ENCODE measurements at regions not wholly inside any gene's neighbourhood (a gene's known extent, or its start where the extent isn't known, plus 50 kb on each side); places are given as distances from the start of the nearest gene placed in this dataset.

GRCh38 chr4:99708551-99708950, 50.9 kb upstream of the C4orf54 start:
- TF ChIP-seq ZNF425 (CRISPR knock-in tag; conservative IDR thresholded peaks at IDR 0.05): no peak
- no peak for TF ChIP-seq ETV6 (CRISPR knock-in tag; IDR thresholded peaks at IDR 0.05)
- no peak for TF ChIP-seq MAX (CRISPR knock-in tag; IDR thresholded peaks at IDR 0.05)
- no peak for TF ChIP-seq RELA (CRISPR knock-in tag; IDR thresholded peaks at IDR 0.05; ENCODE audit: borderline replicate concordance)
- TF ChIP-seq CDX4 (CRISPR knock-in tag; IDR thresholded peaks at IDR 0.05; ENCODE audit: borderline replicate concordance): no peak
- TF ChIP-seq ARID4B (CRISPR knock-in tag; IDR thresholded peaks at IDR 0.05; ENCODE audit: borderline replicate concordance): no peak
- TF ChIP-seq FOXJ3 (CRISPR knock-in tag; IDR thresholded peaks at IDR 0.05; ENCODE audit: borderline replicate concordance): no peak
- no peak for TF ChIP-seq GTF2I (CRISPR knock-in tag; conservative IDR thresholded peaks at IDR 0.05)
- TF ChIP-seq ZNF396 (CRISPR knock-in tag; IDR thresholded peaks at IDR 0.05; ENCODE audit: borderline replicate concordance): no peak
- TF ChIP-seq E2F5 (CRISPR knock-in tag; IDR thresholded peaks at IDR 0.05): no peak
- no peak for TF ChIP-seq SP1 (CRISPR knock-in tag; conservative IDR thresholded peaks at IDR 0.05)
- no peak for TF ChIP-seq GABPB1 (CRISPR knock-in tag; IDR thresholded peaks at IDR 0.05)
- no peak for TF ChIP-seq NFE2L1 (CRISPR knock-in tag; IDR thresholded peaks at IDR 0.05)
- no peak for TF ChIP-seq GRHL2 (CRISPR knock-in tag; IDR thresholded peaks at IDR 0.05; ENCODE audit: insufficient replicate concordance, severe bottlenecking)
- TF ChIP-seq ZNF138 (CRISPR knock-in tag; conservative IDR thresholded peaks at IDR 0.05): no peak

More at GRCh38 chr4:99708551-99708950, 50.9 kb upstream of the C4orf54 start:
- Mint-ChIP-seq H3K4me3 (no peak overlapping the region), H3K36me3 (no peaks in the 10 kb centered on the region), H3K9me3 (peaks cover 7% of the 10 kb centered on the region), H3K27me3 (ENCODE audit: low read depth) (no peaks in the 10 kb centered on the region; the same call in 1 of the 2 replicates), H3K4me1 (no peaks in the 10 kb centered on the region), H3K27ac (no peak overlapping the region)
- ATAC-seq (no peak), DNase-seq (ENCODE audit: low spot score) (no peak)
- ChIA-PET CTCF (interaction anchor here (0.9 kb wide), 1 partner anchor 99 kb away, joined by 4 read pairs; no protein-coding TSS in a partner anchor), POLR2A (interaction anchor here (0.6 kb wide), 1 partner anchor 1025 kb away, joined by 3 read pairs; no protein-coding TSS in a partner anchor)
